Omental fat pad (tissue), 3 donors: ENCODE measurements at regions not wholly inside any gene's neighbourhood (a gene's known extent, or its start where the extent isn't known, plus 50 kb on each side); places are given as distances from the start of the nearest gene placed in this dataset.

ENCODE experiments used
- ATAC-seq: fragments of 150-250 bp; one replicate; pipeline ENCODE4 v1.9.1; 2016; ENCODE audit warnings: mild to moderate bottlenecking, moderate library complexity; ENCODE audit not compliant: low FRiP score
- DNase-seq: peaks from one replicate; pipeline ENCODE4 v3.0.0-alpha.2; 2019; ENCODE audit warnings: low spot score
- TF ChIP-seq, protein P1 (sequence below), 3 donors: fragments of 450-650 bp; IDR thresholded peaks; one replicate each; pipeline ENCODE4 v1.5.1; 2016 to 2017; ENCODE audit warnings: antibody characterized with exemption in 3 of 3, mild to moderate bottlenecking in 3 of 3, moderate library complexity in 2 of 3

DNA sequence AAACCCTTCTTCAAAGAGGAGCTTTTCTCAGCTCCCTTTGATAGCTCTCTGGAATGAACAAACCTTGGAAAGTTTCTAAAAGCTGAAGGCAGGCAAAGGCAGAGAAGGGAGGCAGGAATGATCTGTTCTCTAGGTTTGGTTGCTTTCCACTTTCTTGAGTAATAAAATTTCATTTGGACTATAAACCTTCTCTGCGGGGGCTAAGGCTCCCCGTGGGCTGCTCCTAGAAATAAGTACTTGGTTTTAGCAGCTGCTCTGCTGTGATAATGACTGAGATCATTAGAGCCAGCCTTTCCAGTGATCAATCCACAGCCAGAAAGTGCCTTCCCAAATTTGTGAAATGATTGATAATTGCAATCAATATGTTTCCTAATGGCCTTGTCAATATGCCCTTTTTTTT, 183.8 kb upstream of the HTR2A start:
- DNase-seq: no peak
- no peak for ATAC-seq
- TF ChIP-seq, protein P1, sequence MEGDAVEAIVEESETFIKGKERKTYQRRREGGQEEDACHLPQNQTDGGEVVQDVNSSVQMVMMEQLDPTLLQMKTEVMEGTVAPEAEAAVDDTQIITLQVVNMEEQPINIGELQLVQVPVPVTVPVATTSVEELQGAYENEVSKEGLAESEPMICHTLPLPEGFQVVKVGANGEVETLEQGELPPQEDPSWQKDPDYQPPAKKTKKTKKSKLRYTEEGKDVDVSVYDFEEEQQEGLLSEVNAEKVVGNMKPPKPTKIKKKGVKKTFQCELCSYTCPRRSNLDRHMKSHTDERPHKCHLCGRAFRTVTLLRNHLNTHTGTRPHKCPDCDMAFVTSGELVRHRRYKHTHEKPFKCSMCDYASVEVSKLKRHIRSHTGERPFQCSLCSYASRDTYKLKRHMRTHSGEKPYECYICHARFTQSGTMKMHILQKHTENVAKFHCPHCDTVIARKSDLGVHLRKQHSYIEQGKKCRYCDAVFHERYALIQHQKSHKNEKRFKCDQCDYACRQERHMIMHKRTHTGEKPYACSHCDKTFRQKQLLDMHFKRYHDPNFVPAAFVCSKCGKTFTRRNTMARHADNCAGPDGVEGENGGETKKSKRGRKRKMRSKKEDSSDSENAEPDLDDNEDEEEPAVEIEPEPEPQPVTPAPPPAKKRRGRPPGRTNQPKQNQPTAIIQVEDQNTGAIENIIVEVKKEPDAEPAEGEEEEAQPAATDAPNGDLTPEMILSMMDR (IDR thresholded peaks at IDR 0.05): no peak

DNA sequence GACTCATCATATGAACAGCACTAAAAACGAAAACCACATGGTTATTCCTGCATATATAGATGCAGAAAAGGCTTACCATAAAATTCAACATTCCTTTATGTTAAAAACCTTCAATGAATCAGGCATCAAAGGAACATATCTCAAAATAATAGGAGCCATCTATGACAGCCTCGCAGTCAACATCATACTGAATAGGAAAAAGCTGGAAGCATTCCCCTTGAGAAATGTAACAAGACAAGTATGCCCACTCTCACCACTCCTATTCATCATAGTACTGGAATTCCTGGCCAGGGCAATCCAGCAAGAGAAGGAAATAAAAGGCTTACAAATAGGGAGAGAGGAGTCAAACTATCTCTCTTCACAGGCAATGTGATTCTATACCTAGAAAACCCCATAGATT, 179.6 kb upstream of the HTR2A start:
- ATAC-seq: no peak
- TF ChIP-seq, protein P1 (IDR thresholded peaks at IDR 0.05): no peak
- no peak for DNase-seq

DNA sequence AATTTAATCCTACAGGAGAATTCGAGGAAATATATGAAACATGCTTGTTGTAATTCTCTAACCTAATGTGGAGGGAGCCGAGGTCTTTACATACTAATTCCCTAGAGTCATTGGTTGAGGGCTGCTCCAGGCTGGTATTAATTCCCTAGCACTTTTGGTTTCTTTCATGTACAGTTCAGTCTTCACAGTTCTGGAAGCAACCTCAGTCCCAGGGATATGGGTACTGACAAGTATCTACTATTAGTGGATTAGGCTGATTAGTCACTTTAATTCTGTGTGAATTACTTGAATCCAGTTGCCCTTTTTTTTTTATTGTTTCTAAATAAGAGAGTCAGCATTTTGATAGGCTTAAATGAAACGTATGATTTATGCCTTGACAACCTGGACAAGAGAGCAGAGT, 172.3 kb upstream of the HTR2A start:
- TF ChIP-seq, protein P1 (IDR thresholded peaks at IDR 0.05): no peak
- ATAC-seq (no peak), DNase-seq (no peak)

DNA sequence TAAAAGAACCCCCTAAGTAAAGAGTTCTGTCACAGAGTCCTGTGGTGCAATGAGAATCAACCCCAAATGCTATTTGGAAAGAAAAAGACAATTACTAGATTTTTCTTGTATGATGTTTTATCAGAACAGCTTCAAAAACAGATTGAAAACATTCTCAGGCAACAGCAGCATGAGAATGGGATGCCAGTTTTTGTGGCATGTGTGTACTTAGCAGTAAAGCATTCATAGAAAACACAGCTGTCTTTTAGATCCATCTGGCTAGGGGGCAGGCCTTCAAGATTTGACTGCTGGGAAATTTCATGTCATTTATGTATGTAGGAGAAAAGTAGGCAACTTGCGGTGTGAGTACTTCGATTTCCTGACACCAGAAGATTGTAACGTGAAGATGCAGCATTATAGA, 170.5 kb upstream of the HTR2A start:
- ATAC-seq (no peak), DNase-seq (no peak)
- TF ChIP-seq, protein P1 (IDR thresholded peaks at IDR 0.05): no peak

DNA sequence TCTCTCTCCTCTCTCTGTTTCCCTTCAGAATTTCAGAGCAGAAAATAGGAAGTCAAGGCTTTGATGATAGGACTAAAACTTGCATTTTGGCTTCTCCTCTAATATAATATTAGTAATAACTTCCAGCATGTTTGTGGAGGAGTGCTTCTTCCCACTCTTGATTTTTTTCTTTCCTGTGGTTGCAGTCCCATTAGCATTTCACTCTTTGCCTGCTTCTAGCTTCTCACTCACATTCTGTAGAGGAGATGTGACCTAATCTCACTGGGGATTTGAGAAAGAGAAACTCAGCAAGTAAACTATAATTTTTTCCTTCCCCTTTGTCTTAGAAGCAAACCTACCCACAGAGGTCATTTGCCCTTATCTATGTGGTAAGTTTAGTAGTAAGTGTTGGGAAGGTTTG, 169.4 kb upstream of the HTR2A start:
- DNase-seq (no peak), ATAC-seq (no peak)
- TF ChIP-seq, protein P1 (IDR thresholded peaks at IDR 0.05): no peak

DNA sequence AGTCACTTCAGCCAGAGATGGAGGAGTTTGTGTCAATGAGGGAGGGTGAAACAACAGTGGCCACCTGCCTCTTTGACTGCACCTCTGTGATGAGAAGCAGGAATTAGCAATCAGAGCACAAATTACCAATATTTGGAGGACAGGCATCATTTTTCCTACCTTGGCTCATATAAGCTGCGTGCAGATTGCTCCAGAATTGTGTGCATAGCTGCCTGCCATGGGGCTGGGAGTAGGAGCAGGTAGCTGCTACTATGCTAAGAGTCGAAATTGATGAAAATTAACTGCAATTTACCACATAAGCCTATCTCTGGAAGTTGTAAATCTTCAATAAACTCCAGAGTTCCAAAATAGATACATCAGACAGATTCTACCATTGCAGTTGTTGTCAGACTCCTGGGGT, 167.5 kb upstream of the HTR2A start:
- ATAC-seq: no peak
- TF ChIP-seq, protein P1 (IDR thresholded peaks at IDR 0.05): no peak

DNA sequence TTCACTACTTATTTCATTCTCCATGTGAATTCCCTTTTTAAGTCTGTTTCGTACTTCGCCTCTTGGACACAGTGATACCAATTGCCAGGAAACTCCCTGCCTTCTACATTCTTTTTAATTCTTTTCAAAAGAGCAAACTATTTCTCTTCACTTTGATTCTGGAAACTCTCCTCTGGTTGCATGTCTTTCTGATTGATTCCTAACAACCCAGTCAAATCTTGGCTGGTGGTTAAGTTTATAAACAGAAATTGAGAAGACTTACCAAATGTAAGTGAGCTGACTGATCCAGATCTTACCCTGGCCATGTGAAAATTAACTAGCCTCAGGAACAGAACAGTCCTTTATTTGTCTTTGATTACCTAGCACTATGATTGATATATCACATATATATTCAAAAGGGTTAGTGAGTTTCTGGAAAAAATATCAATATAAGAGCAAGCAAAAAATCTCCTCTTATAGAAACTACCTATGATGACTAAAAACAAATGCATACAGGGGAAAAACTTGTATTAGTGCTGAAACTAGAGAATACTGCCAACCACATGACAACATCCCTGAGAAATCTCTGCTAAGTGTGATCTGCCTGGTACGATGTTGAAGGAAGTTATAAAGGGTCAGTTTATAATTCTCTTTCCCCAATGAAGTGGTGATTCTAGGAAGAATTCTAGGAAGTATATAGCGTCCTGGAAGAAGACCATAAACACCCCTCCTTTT, 152.6 kb upstream of the HTR2A start:
- DNase-seq (no peak), ATAC-seq (no peak)
- TF ChIP-seq, protein P1 (IDR thresholded peaks at IDR 0.05): no peak

More for the DNA sequence above, 167.5 kb upstream of the HTR2A start:
- DNase-seq: no peak
